A549 (cell line): ENCODE measurements at regions not wholly inside any gene's neighbourhood (a gene's known extent, or its start where the extent isn't known, plus 50 kb on each side); places are given as distances from the start of the nearest gene placed in this dataset.

Experiments
- ATAC-seq, 2 experiments: fragments of 200-7000 bp in 1 of 2; fragments of >200 bp in 1 of 2; cut with Nextera tagmentation in 1 of 2; cut with Tn5 transposase in 1 of 2; 3 replicates each; pipeline versions ENCODE4 v1.8.0 to v1.9.1; 2018 to 2020; ENCODE audit warnings: mild to moderate bottlenecking in 1 of 2, moderate library complexity in 1 of 2
- CTCF ChIA-PET: fragments of 300-600 bp; sonication (Branson Sonifier 250); formaldehyde crosslinking; extraction: SDS; loops from one replicate; lab custom pipeline; 2021; ENCODE audit warnings: antibody characterized with exemption, inconsistent platforms; lab: Yijun Ruan, JAX
- POLR2A ChIA-PET: fragments of 350-600 bp; formaldehyde crosslinking; extraction: SDS; loops from one replicate; lab custom pipeline; 2021; ENCODE audit warnings: antibody characterized with exemption, inconsistent platforms; lab: Yijun Ruan, JAX
- DNase-seq, 2 experiments: peaks; one replicate each; pipeline versions ENCODE4 v3.0.0 to v3.0.0-alpha.2; 2011 to 2016; ENCODE audit warnings: low read depth in 1 of 2, low spot score in 1 of 2
- FAIRE-seq: peaks from 2 replicates; lab custom pipeline; 2011; peaks lifted over from hg19 to GRCh38; lab: Jason Lieb, UNC
- H3K27ac ChIP-seq, 2 experiments: fragments of >200 bp; sonication (Bioruptor Twin); formaldehyde crosslinking; 3 replicates each; pipeline ENCODE4 v1.5.1; 2016 to 2017
- H3K4me1 ChIP-seq: fragments of >200 bp; sonication (Bioruptor Twin); formaldehyde crosslinking; 3 replicates; pipeline ENCODE4 v1.6.1; 2016
- H3K4me2 ChIP-seq: fragments of >200 bp; sonication (Bioruptor Twin); formaldehyde crosslinking; 3 replicates; pipeline ENCODE4 v1.6.1; 2016
- H3K4me3 ChIP-seq: fragments of >200 bp; sonication (Bioruptor Twin); formaldehyde crosslinking; 3 replicates; pipeline ENCODE4 v1.5.1; 2016
- H3K9me3 ChIP-seq: fragments of >200 bp; sonication (Bioruptor Twin); formaldehyde crosslinking; 3 replicates; pipeline ENCODE4 v1.6.1; 2016
- ATOH8 ChIP-seq: fragments of 250-450 bp; sonication (Bioruptor Pico); IDR thresholded peaks from 2 replicates; pipeline ENCODE4 v1.5.0; 2020; ENCODE audit warnings: low read depth, mild to moderate bottlenecking, moderate library complexity
- CEBPB ChIP-seq, 2 experiments: fragments of >200 bp in 1 of 2; sonication (Bioruptor Twin) in 1 of 2; formaldehyde crosslinking in 1 of 2; IDR thresholded peaks; 2 replicates each; pipeline ENCODE4 v1.6.1; 2012 to 2016
- CHD4 ChIP-seq: fragments of 200-600 bp; sonication (generic); IDR thresholded peaks from 2 replicates; pipeline ENCODE4 v1.6.1; 2016; ENCODE audit warnings: antibody characterized with exemption, mild to moderate bottlenecking, borderline replicate concordance
- CTCF ChIP-seq: fragments of >200 bp; sonication (Bioruptor Twin); formaldehyde crosslinking; IDR thresholded peaks from 3 replicates; pipeline ENCODE4 v1.5.1; 2016
- ELK1 ChIP-seq: fragments of 150-350 bp; IDR thresholded peaks from 2 replicates; pipeline ENCODE4 v1.6.1; 2014; ENCODE audit warnings: low read depth, mild to moderate bottlenecking, low read length
- ESRRA ChIP-seq: fragments of 150-350 bp; IDR thresholded peaks from 2 replicates; pipeline ENCODE4 v1.6.1; 2014; ENCODE audit warnings: mild to moderate bottlenecking, low read length, borderline replicate concordance
- FOSB ChIP-seq: fragments of 250-450 bp; sonication (Bioruptor Pico); IDR thresholded peaks from 2 replicates; pipeline ENCODE4 v1.5.0; 2020; ENCODE audit warnings: mild to moderate bottlenecking, moderate library complexity
- FOSL2 ChIP-seq, 2 experiments: fragments of 450-650 bp in 1 of 2; fragments of >200 bp in 1 of 2; sonication (Bioruptor Twin) in 1 of 2; formaldehyde crosslinking; IDR thresholded peaks; 2 replicates each; pipeline versions ENCODE4 v1.5.0 to v1.6.1; 2016 to 2020; ENCODE audit warnings: mild to moderate bottlenecking in 1 of 2, moderate library complexity in 1 of 2
- HDAC2 ChIP-seq: fragments of 200-600 bp; sonication (generic); IDR thresholded peaks from 2 replicates; pipeline ENCODE4 v1.6.1; 2016
- HMGXB4 ChIP-seq: fragments of 250-450 bp; sonication (Bioruptor Pico); IDR thresholded peaks from 2 replicates; pipeline ENCODE4 v1.5.0; 2021; ENCODE audit warnings: mild to moderate bottlenecking, moderate library complexity, borderline replicate concordance
- HOXA7 ChIP-seq: fragments of 250-450 bp; sonication (Bioruptor Pico); IDR thresholded peaks from 2 replicates; pipeline ENCODE4 v1.5.0; 2020; ENCODE audit warnings: mild to moderate bottlenecking, moderate library complexity
- HOXB13 ChIP-seq: fragments of 250-450 bp; sonication (Bioruptor Pico); IDR thresholded peaks from 2 replicates; pipeline ENCODE4 v1.5.0; 2020; ENCODE audit warnings: low read depth, mild to moderate bottlenecking, moderate library complexity
- JUN ChIP-seq, 2 experiments: fragments of >200 bp; sonication (Bioruptor Twin); formaldehyde crosslinking; IDR thresholded peaks; 2 replicates in 1 of 2; 3 replicates in 1 of 2; pipeline ENCODE4 v1.6.1; 2016 to 2017
- JUNB ChIP-seq: fragments of >200 bp; sonication (Bioruptor Twin); formaldehyde crosslinking; IDR thresholded peaks from 2 replicates; pipeline ENCODE4 v1.6.1; 2016
- KDM1A ChIP-seq: fragments of 200-600 bp; sonication (generic); IDR thresholded peaks from 2 replicates; pipeline ENCODE4 v1.6.1; 2016; ENCODE audit warnings: low read depth, mild to moderate bottlenecking
- KDM5A ChIP-seq: fragments of 200-600 bp; sonication (generic); IDR thresholded peaks from 2 replicates; pipeline ENCODE4 v1.6.1; 2016; ENCODE audit warnings: antibody characterized with exemption, mild to moderate bottlenecking
- NPAS2 ChIP-seq: fragments of 250-450 bp; sonication (Bioruptor Pico); IDR thresholded peaks from 2 replicates; pipeline ENCODE4 v1.8.0; 2022; ENCODE audit warnings: mild to moderate bottlenecking, moderate library complexity, borderline replicate concordance
- PBX3 ChIP-seq: IDR thresholded peaks from 2 replicates; pipeline ENCODE4 v1.6.1; 2012
- POLR2A ChIP-seq: IDR thresholded peaks from 2 replicates; pipeline ENCODE4 v1.6.1; 2012; ENCODE audit warnings: mild to moderate bottlenecking, low read length
- RNF2 ChIP-seq: fragments of 200-600 bp; sonication (generic); IDR thresholded peaks from 2 replicates; pipeline ENCODE4 v1.6.1; 2016; ENCODE audit warnings: low read depth, mild to moderate bottlenecking, antibody characterized with exemption, moderate library complexity, borderline replicate concordance
- SREBF2 ChIP-seq: fragments of 450-650 bp; IDR thresholded peaks from 2 replicates; pipeline ENCODE4 v1.6.1; 2014; ENCODE audit warnings: mild to moderate bottlenecking, moderate library complexity
- ZC3H11A ChIP-seq: fragments of 450-650 bp; IDR thresholded peaks from 2 replicates; pipeline ENCODE4 v1.6.1; 2014; ENCODE audit warnings: antibody characterized with exemption, mild to moderate bottlenecking
- ZFP36 ChIP-seq: fragments of 450-650 bp; IDR thresholded peaks from 2 replicates; pipeline ENCODE4 v1.6.1; 2014; ENCODE audit warnings: borderline replicate concordance; ENCODE audit not compliant: partially characterized antibody
- WGBS: methylation state at CpG from one replicate; pipeline ENCODE4 v1.1.6; 2017; ENCODE audit errors: missing lambda C conversion rate; 5-methylcytosine and 5-hydroxymethylcytosine counted together

- no peak for DNase-seq
- Histone ChIP-seq H3K4me1 (no peaks in the 10 kb centered on the region), H3K4me2 (no peak overlapping the region), H3K4me3 (no peak overlapping the region), H3K27ac (no peak overlapping the region), H3K9me3 (no peaks in the 10 kb centered on the region)
- ATAC-seq, result no peak
- CTCF ChIA-PET, result no interaction called here
- FAIRE-seq, result no peak
- 57% methylated on average over 5 of the region's 5 CpGs for WGBS
- POLR2A ChIA-PET, result no interaction called here
- no peak for TF ChIP-seq CHD4
- TF ChIP-seq NPAS2 (CRISPR knock-in tag), result no peak
- no peak for TF ChIP-seq ATOH8 (CRISPR knock-in tag)
These were observed 148.0 kb upstream of the SPACA1 start for GRCh38 chr6:87899499-87900147.

- Histone ChIP-seq H3K27ac (no peak overlapping the region), H3K4me3 (no peak overlapping the region), H3K4me1 (no peaks in the 10 kb centered on the region), H3K4me2 (no peak overlapping the region), H3K9me3 (no peaks in the 10 kb centered on the region)
- POLR2A ChIA-PET, result no interaction called here
- ATAC-seq (no peak), DNase-seq (no peak), FAIRE-seq (no peak)
- WGBS, result 32% methylated on average over 3 of the region's 3 CpGs
- CTCF ChIA-PET, result no interaction called here
- TF ChIP-seq ELK1 (no peak), CEBPB (IDR thresholded peaks at IDR 0.05) (no peak), RNF2 (no peak), FOSB (no peak), PBX3 (no peak), KDM5A (no peak), KDM1A (no peak), HDAC2 (no peak), ESRRA (no peak), SREBF2 (no peak), CTCF (no peak), ZC3H11A (no peak), HOXB13 (CRISPR knock-in tag) (no peak), JUNB (no peak), POLR2A (no peak), ZFP36 (no peak), FOSL2 (IDR thresholded peaks at IDR 0.05) (no peak), FOSL2 (CRISPR knock-in tag; IDR thresholded peaks at IDR 0.05) (no peak), HMGXB4 (CRISPR knock-in tag) (no peak), JUN (IDR thresholded peaks at IDR 0.05) (no peak), HOXA7 (CRISPR knock-in tag) (no peak)
These were observed 150.0 kb upstream of the SPACA1 start for GRCh38 chr6:87897663-87898062.
